ENCODE measurements at regions not wholly inside any gene's neighbourhood (a gene's known extent, or its start where the extent isn't known, plus 50 kb on each side); places are given as distances from the start of the nearest gene placed in this dataset.

- peak; percentile 40 for DNase-seq
These were observed 202.1 kb upstream of the EPHA7 start for GRCh38 chr6:93621442-93621841.

DNA sequence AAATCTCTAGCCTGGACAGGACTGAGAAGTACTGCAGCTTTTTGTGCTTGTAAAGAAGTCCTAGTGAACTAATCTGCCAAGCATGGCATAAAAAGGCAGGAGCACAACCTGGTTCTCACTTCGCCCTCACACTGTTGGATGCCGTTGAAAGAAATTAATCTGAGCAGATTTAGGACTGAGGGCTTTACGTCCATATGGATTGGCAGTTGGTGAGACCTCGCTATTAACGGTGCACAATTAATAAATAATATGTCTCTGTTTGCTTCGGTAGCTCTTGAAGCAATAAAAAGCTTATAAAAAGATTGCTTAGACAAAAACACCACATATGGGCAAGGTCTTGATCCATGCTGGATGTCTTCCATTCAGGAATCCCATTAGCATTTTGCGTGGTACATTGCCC, 185.6 kb upstream of the EPHA7 start:
- no peak for DNase-seq

GRCh38 chr6:93592417-93592816, 173.1 kb upstream of the EPHA7 start:
- DNase-seq, result no peak

DNA sequence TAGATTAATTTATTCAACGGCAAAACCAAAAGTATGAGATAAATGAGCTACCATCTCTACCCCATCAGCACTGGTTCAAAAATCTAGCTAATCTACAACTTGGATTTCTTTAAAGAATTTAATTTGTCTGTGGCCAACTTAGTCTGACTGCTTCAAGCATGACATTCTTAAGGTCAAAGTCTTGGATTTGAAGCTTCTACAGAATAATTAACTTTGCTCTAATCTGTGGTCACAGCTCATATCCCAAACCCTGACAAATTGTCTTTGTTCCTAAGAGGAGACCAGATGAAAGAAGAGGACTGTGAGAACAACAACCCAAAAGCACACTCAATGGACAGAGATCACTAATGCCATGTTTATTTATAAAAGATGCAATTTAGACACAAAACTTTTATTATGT, 166.9 kb upstream of the EPHA7 start:
- no peak for DNase-seq

DNA sequence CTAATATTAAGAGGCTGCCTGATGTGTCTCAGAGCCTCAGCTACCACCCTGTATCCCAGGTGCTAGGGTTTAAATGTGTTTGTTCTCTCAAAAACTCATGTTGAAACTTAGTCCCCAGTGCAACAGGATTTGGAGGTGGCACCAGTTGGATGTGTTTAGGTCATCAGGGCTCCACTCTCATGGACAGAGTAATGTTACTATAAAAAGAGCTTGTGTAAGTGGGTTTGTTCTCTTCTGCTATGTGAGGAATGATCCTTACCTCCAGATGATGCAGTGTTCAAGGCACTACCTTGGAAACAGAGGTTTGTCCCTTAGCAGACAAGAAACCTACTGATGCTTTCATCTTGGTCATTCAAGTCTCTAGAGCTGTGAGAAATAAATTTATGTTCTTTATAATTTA, 164.9 kb upstream of the EPHA7 start:
- no peak for DNase-seq

GRCh38 chr6:93581371-93581770, 162.0 kb upstream of the EPHA7 start:
- DNase-seq, result no peak

DNA sequence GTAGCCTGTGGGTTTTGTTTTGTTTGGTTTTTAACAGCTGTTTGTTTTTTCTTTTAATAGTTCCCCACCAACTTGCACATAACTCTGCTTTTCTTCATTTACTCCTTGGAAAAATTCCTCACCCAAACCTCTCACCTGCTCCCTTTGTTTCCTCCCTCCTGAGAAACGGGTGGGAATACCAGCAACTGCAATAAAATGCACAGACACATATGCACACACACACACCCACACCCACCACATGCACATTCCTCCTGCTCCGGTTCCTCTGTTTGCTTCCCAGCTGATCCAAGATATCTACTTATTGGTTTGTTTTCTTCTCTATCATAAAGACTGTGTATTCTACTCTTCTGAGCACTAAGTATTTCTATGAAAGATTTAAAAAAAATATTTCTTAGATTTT, 161.1 kb upstream of the EPHA7 start:
- no peak for DNase-seq

GRCh38 chr6:93575495-93576267, 156.3 kb upstream of the EPHA7 start:
- DNase-seq, result no peak

- DNase-seq, result no peak
These were observed 154.9 kb upstream of the EPHA7 start for GRCh38 chr6:93574299-93574698.

DNA sequence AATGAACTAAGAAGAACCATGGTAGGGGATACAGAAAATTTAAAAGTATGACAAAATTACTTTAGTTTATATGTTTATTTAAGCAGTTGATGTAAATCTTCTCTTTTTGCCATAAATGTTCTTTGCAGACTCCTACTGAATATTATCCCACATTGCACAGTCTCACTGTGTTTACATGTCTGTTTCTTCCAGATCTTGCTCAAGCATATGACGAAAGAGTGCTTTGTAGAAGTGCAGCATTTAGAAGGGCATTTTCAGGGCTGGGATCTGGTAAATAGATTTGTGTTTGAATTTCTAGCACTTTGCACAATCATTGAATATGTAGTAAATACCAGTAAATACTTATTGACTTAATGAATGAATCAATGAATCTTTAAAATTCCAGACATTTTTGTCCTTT, 152.0 kb upstream of the EPHA7 start:
- DNase-seq, result no peak

GRCh38 chr6:93568169-93568568, 148.8 kb upstream of the EPHA7 start:
- DNase-seq, result no peak

DNA sequence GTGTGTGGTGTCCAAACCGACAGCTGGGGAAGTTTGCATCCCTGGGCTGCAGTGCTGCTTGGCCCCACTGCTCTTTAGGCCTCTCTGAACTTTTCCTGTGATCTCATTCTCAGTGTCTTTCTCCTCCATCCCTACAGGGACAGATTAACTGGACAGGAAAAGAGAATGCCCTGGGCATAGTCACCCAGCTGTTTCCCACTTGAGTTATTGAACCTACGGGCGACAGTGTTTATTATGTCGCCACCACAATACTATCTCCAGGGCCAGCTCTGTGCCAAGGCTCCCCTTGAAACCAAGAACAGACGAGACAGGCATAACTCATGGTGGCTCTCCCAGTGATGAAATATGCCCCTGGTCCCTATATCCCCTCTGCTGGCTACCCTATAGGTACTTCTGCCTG, 147.8 kb upstream of the EPHA7 start:
- DNase-seq, result no peak

GRCh38 chr6:93566285-93566684, 146.9 kb upstream of the EPHA7 start:
- no peak for DNase-seq

DNA sequence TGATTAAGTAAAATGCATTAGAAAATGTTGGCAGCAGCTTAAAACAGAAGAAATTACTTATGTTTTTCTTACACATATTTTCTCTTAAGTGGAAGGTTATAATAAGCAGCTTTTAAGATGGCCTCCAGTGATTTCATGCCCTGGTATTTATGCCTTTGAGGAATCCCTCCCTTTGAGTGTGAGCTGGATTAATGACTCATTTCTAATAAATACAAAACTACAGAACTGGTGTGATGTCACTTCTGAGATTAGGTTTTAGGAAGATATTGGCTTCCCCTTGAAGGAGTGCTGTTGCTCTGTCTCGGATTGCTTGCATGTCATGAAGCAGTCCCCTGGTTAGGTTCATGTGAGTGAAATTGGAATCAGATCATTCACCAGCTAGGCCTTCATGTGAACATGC, 143.2 kb upstream of the EPHA7 start:
- DNase-seq, result no peak

DNA sequence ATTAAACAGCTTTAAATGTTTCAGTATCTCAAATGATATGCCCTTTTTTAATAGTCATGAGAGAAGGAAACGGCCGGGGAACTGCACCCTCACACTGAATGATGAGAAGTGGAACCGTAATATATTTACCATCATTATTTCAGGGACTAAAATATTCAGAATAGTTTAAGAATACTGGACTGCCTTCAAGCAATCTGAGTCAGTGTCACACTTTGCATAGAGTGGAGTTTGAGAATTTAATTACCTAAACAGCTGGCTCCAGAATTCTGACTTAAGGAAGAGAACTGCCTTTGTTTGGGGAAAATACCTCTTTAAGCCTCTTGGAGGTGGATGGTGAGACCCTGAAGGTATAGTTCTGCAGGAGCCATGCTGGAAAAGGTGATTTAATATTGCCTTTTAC, 135.9 kb upstream of the EPHA7 start:
- no peak for DNase-seq

GRCh38 chr6:93554018-93554417, 134.7 kb upstream of the EPHA7 start:
- DNase-seq, result no peak

DNA sequence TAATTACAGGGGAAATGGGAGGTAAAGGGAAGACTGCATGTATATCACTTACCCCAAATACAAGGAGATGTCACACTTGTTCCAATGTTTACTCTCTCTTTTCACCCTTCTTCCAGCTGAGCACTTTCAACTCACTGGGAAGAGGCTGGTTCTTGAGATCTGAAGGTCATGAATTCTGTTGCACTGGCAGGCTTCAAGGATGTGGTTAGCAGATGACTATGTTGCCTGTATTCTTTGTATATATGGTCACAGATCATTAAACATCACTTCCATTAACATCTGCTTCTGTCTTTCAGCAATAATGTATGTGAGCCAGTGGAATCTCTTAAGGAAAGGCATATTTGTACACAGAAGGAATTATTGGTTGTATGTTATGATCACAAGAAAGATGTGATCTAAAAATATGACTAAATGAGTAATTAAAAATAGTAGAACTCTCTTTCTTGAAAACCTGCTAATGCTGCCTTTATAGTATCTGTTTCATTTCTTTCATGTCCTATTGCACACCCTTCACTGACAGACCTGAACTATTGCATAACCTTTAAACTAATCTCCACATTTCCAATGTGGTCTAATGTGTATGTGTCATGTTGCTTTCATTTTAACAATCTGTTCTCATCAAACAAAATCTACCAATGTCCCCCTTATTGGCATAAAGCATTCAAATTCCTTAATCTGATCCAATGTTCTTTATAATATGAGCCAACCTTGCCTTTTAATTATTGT, 131.4 kb upstream of the EPHA7 start:
- no peak for DNase-seq

DNA sequence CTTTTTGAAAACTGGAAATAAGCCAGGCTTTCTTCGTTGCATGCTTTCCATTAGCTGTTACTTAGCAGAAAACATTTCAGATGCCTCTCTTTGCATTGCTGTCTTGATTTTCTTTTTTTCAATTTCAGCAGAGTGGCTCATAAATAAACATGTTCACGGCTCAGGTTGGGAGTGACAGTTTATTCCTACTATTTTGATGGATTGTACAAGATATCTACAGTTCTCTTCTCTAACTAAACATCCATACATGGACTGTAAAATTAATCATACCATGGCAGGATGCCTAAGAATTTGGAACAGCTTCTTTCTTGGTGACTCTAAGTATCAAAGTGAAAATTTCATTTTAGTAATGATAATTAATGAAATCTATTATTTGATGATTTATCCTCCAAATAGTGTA, 130.5 kb upstream of the EPHA7 start:
- no peak for DNase-seq

DNA sequence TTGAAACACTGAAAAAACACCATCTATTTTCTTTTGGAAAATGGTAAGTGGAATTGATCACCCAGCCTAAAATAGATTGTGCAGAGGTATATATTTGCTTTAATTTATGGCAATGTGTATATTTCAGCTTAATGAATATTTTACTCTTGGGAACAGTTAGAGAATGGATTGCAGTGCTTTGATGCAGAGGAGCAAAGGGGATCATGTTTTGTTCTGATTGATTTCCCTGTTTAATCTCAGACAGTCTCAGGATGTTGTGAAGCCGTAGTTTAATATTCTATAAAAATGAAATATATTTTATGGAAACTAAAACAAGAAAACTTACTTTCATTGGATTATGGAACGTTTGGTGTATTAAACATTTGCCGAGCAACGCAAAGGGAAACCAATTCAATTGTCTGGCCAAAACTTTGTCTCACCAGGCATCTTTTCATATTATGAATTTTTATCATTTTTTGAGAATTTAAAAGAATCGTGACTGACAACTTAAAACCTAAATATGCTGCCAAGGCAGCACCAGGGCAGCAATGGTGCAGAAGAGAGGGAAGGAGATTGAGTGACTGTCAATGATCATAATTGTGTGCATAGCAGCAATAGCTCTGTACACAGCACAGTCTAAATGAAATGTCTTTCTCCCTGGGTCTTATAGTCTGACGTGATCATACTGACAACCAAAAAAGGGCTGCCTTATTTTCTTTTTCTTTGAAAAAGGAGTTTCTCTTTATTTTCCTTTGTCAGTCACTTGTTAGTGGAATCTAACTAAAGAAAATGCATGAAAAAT, 105.5 kb upstream of the EPHA7 start:
- no peak for DNase-seq

- no peak for DNase-seq
These were observed 104.0 kb upstream of the EPHA7 start for GRCh38 chr6:93523365-93523764.

GRCh38 chr6:93516441-93516840, 97.1 kb upstream of the EPHA7 start:
- DNase-seq, result no peak

DNA sequence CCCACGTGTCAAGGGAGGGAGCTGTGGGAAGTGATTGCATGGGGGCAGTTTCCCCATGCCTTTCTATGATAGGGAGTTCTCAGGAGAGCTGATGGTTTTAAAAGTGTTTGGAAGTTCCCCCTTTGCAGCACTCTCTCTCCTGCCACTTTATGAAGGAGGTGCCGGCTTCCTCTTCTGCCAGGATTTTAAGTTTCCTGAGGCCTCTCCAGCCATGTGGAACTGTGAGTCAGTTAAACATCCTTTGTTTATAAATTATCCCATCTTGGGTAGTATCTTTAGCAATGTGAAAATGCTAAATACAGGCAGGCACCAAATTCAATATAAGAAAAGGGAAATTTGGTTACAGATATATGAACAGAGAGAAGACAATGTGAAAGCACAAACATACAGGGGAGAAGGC, 96.4 kb upstream of the EPHA7 start:
- no peak for DNase-seq

- no peak for DNase-seq
These were observed 79.4 kb upstream of the EPHA7 start for GRCh38 chr6:93498713-93499112.

DNA sequence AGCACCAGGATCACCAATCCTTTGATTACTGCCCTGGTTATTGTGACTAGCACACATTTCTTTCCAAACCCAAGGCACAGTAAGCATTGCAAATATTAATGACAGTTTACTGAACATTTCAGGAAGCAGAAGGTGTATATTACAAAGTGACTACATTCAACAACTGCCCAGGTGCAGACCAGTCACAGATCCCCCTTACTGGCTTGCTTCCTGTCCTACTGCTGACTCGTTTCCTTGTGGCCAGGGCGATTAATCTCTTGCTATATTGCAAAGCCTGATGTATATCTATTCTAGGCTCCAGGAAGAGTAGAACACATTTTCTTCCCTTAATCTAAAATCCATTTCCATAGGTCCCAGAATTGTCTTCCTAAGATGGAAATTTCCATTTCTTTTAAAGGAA, 77.2 kb upstream of the EPHA7 start:
- no peak for DNase-seq

Data from right hindlimb (tissue), 1 donor.